Ammon's horn (tissue), 1 donor: ENCODE measurements at regions not wholly inside any gene's neighbourhood (a gene's known extent, or its start where the extent isn't known, plus 50 kb on each side); places are given as distances from the start of the nearest gene placed in this dataset.
"Not testable (repeated sequence)": the region's sequence is repeated elsewhere in the genome, so short reads cannot be mapped to it uniquely, and the experiment has no call there.

Source experiments
- DNase-seq: peaks from one replicate; pipeline ENCODE4 v3.0.0-alpha.2; 2016; ENCODE audit warnings: low spot score

GRCh38 chr1:242912855-242913254, 342.2 kb downstream of the CEP170 start:
- DNase-seq: not testable (repeated sequence)

- DNase-seq: not testable (repeated sequence)
These were observed 354.5 kb downstream of the CEP170 start for GRCh38 chr1:242900558-242900957.

DNA sequence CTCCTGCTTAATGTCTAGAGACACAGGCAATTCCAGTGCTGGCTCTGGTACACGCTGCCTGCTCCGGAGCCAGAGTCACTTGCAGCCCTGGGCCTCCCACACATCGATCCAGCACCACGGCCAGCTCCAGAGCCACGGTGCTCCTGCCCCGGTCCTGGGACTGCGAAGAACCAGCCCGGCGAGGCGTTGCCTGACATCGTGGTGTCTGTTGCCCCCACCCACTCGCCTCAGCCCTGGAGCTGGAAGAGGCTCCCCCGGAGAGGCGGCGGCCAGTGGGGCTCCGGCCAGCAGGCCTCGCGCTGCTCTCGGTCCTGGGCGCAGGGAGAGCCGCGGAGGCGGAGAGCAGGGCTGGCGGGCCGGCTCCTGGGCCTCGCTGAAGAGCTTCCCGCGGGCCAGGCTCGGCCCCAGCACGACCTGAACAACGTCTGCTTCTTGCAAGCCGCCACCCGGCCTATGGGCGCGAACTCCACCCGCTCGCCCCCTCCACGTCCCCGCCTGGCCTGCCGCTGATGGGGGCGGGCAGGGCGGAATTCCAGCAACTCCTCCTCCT, 364.8 kb downstream of the CEP170 start:
- DNase-seq: no peak

GRCh38 chr1:242886137-242886536, 361.6 kb upstream of the PLD5 start:
- DNase-seq: no peak

DNA sequence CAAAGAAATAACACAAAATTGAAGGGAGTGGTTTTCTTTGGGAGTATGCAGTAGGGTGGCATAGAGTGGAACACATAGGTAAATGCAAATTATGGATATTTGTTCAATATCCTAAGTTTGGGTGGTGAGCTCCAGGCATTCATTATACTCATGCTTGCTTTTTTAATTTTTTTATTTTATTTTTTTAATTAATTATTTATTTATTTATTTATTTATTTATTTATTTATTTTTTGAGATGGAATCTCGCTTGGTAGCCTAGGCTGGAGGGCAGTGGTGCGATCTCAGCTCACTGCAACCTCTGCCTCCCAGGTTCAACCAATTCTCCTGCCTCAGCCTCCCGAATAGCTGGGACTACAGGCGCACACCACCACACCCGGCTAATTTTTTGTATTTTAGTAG, 355.5 kb upstream of the PLD5 start:
- DNase-seq: not testable (repeated sequence)

GRCh38 chr1:242877743-242878142, 353.2 kb upstream of the PLD5 start:
- DNase-seq: no peak

DNA sequence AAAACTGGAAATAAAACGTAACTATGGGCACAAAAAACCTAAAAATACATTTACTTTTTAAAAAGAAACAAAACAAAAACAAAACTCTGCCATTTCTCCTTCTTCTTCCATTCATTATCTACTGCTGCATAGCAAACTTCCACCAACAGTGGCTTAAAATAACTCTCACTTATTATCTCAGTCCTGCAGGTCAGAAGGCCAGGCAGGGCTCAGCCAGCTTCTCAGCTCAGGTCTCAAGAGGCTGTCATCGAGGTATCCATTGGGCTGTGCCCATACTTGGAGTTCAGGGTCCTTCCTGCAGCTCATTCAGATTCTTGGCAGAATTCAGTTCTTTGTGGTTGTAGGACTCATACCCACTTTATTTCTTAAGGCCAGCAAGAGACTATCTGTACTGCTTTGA, 352.7 kb upstream of the PLD5 start:
- DNase-seq: no peak

GRCh38 chr1:242876030-242876429, 351.5 kb upstream of the PLD5 start:
- no peak for DNase-seq

- DNase-seq: no peak
These were observed 349.2 kb upstream of the PLD5 start for GRCh38 chr1:242873661-242874060.

GRCh38 chr1:242872521-242872920, 348.0 kb upstream of the PLD5 start:
- DNase-seq: no peak

- DNase-seq: no peak
These were observed 347.1 kb upstream of the PLD5 start for GRCh38 chr1:242871471-242872030.

GRCh38 chr1:242870966-242871365, 346.5 kb upstream of the PLD5 start:
- no peak for DNase-seq

GRCh38 chr1:242856289-242856688, 331.8 kb upstream of the PLD5 start:
- DNase-seq: no peak

GRCh38 chr1:242854466-242854865, 330.0 kb upstream of the PLD5 start:
- DNase-seq: no peak

DNA sequence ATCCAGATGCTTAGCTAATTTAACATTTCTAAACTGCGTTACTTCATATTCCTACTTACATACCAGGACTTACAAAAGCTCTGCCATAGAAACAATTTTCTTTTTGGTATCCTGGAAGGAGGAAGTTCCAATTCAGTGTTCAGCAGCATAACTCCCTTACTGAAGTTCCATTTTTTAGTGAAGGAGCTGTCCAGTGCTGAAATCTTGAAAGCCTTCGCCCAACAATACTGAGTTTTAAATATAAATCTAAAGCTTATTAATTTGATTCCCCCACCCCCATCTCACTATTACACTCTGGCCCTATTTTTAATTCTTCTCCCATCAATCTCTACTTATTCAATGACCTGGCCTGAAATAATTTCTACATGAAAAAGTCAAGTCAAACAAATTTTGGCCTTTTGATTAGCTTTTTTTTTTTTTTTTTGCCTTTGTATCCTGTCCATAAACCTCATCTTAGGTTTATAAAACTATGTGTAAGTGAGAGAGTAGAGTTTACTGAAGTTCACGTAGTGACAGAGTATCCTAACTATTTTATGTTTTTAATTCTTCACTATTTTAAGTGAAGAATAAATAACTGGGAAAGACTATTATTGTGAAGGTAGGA, 323.0 kb upstream of the PLD5 start:
- no peak for DNase-seq

DNA sequence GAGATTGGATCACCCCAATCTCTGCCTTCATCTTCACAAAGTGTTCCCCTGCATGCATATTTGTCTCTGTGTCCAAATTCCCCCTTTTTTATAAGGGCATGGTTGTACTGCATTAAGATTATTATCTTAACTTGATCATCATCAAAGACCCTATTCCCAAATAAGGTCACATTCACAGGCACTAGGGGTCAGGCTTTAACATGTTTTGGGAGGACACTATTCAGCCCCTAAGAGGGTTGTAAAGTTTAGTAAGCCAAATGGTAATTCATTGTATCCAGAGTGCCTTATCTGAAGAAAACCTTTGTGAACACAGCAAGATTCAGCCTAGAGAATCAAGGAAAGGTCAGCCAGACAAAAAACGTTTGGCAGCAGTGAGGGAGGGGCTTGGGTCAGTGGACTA, 317.6 kb upstream of the PLD5 start:
- no peak for DNase-seq

DNA sequence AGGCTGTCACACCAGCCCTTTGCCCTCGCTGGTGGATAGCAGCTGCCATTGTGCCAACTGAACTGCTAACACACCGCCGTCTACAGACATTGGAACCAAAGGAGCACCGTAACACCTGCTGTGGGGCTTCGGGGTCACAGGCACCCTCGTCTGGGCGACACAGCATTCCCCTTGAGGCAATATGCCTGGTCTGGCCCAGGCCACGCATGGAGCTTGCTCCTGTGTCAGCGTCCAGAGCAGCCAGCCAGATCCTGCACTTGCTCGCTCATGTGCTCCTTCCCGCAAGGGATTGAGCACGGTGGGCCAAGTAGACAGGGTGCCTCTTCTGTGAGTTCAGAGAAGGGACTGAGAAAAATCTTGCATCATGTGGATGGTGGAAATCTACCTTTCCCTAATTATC, 314.6 kb upstream of the PLD5 start:
- DNase-seq: no peak

DNA sequence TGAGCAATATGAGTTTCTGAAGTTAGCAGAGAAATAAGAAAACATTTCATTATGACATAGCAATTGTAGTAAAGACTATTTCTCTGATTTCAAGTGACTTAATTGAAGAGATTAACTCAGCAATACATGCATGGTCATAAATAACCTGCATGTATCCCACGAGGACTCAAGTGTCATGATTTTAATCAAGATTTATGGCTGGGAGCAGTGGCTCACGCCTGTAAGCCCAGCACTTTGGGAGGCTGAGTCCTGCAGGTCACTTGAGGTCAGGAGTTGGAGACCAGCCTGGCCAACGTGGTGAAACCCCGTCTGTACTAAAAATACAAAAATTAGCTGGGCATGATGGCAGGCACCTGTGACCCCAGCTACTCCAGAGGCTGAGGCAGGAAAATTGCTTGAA, 311.9 kb upstream of the PLD5 start:
- no peak for DNase-seq

DNA sequence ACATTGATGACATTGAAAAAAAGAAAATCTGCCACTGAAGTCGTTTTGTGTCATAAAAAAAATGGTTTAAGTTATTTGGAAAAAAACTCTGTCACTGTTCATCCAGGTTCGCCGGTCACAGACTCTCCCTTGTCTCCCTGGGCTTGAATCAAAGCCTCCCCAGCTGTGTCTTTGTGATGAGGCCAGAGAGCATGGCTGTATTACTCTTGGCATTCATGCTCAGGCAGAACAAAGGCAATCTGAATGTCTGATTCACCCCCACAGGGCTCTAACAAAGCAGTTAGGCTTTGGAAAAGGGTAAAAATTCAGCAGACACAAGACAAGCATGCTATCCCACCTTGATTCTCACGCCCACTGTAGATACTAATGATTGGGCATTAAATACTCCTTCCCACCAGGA, 304.3 kb upstream of the PLD5 start:
- peak; percentile 83 for DNase-seq

DNA sequence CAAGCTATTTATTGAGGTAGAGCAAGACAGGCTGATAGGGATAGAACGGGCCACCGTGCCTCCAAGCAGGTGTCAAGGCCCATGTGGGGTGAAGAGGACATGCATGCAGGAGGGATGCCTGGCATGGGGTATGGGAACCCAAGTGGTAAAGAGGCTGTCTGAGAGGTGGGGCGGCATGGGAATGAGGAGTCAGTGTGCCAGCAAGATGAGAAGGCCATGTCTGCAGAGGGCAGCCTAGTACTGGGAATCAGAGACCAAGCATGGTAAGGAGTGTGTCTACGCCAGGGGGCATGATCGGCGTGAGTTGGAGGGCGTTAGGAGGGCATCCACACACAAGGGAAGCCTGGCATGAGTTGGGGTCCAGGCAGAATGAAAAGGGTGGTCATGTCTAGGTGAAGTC, 303.7 kb upstream of the PLD5 start:
- DNase-seq: peak; percentile 77

DNA sequence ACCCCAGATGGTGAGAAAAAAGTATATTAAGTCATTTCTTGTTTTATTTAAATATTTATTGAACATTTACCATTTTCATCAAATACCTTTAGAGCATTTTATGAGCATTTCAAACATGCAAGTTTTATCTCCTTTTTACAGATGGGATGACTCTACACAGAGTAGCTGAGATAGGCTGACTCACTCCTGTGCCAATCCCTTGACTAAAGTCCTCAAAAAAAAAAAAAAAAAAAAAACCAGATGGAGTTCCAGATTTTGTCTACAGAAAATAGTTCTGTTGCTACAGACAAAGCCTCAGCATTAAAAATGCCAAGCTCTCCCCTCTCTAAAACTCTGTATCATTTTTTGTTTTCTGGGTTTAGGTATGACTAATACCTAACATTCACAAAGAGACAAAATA, 303.0 kb upstream of the PLD5 start:
- DNase-seq: peak; percentile 28

DNA sequence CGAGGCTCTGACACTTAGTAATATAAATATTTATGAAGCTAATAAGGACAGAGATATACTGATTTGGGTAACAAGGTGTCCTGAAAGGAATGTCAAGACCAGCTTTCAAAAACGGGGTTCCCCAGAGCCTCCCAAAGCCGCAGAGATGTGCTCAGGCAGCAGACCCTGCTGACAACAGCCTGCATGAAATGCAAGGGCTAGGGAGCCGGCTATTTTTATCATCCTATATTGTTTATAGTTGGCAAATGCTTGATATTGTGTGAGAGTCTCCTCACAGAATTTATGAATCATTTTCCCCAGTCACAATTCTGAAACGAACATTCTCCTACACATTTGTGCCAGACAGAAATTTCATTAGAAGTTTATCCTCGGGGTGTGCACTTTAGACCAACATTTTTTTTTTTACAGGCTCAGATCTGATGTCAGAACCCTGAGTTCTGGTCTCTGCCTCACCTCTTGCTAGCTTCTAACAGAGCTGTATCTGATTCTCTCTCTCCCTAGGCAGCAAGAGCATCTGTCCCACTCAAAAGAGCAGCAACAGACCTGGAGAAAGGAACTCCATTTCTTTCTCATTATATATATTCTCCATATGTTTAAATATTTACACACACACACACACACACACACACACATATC, 302.3 kb upstream of the PLD5 start:
- DNase-seq: no peak

GRCh38 chr1:242824435-242824834, 299.9 kb upstream of the PLD5 start:
- no peak for DNase-seq
